ENCODE measurements at regions not wholly inside any gene's neighbourhood (a gene's known extent, or its start where the extent isn't known, plus 50 kb on each side); places are given as distances from the start of the nearest gene placed in this dataset.

DNA sequence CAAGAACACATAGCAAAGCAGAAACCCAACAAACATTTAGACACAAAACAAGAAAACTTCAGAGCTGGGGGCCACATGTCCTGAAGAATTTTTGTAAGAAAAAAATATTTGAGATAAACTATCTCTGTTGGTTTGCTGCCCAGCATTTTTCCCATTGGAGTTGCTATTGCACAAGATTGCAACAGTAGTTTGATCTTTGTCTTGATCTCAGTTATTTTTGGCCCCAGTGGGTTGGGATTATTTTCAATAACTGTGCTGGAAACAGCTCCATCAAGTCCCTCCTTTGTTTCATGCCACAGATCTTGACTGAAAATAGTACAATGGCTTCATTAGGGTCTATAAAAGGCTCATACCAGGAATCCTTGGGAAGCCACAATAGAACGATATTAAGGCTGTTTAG is 103.8 kb upstream of the RAI2 start:
- Histone ChIP-seq H3K4me3 (ENCODE audit: low read depth in 1 of 3, low read length in 3 of 3) (no peak overlapping the region), H3K27ac (ENCODE audit: low read depth in 1 of 2, low read length in 2 of 2) (no peak overlapping the region), H3K9me3 (ENCODE audit: control insufficient read depth in 4 of 4, low read length in 3 of 4) (no peaks in the 10 kb centered on the region), H3K4me1 (ENCODE audit: control insufficient read depth in 4 of 4, insufficient read depth in 4 of 4, low read length in 3 of 4) (peaks cover 0 to 12% (median 6%) of the 10 kb centered on the region in 4 donors), H3K9ac (ENCODE audit: low read depth in 1 of 2, low read length in 2 of 2) (no peak overlapping the region), H3K36me3 (ENCODE audit: control insufficient read depth in 4 of 4, insufficient read depth in 3 of 4, low read depth in 1 of 4, low read length in 3 of 4) (no peaks in the 10 kb centered on the region), H3K27me3 (ENCODE audit: control insufficient read depth in 4 of 4, insufficient read depth in 4 of 4, low read length in 3 of 4) (no peaks in the 10 kb centered on the region)
- WGBS, result 82% methylated on average over 1 of the region's 1 CpG
- TF ChIP-seq SP1 (IDR thresholded peaks at IDR 0.05) (no peak), NR2F2 (IDR thresholded peaks at IDR 0.05) (no peak), RAD21 (IDR thresholded peaks at IDR 0.05) (no peak), TAF1 (conservative IDR thresholded peaks at IDR 0.05) (no peak), GABPA (IDR thresholded peaks at IDR 0.05 in 1 of 2, conservative IDR thresholded peaks at IDR 0.05 in 1 of 2) (no peak), FOXA2 (IDR thresholded peaks at IDR 0.05) (no peak), FOXA1 (IDR thresholded peaks at IDR 0.05) (no peak), HNF4A (conservative IDR thresholded peaks at IDR 0.05) (peak; percentile 39 to 51), YY1 (IDR thresholded peaks at IDR 0.05) (no peak), HNF4G (IDR thresholded peaks at IDR 0.05) (no peak), RXRA (IDR thresholded peaks at IDR 0.05) (peak in 1 of 2 donors; percentile 7), EGR1 (IDR thresholded peaks at IDR 0.05; ENCODE audit: low read depth in 2 of 2) (no peak)
- TF ChIP-seq, protein P1, sequence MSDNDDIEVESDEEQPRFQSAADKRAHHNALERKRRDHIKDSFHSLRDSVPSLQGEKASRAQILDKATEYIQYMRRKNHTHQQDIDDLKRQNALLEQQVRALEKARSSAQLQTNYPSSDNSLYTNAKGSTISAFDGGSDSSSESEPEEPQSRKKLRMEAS (IDR thresholded peaks at IDR 0.05), result no peak
- TF ChIP-seq, protein P2, sequence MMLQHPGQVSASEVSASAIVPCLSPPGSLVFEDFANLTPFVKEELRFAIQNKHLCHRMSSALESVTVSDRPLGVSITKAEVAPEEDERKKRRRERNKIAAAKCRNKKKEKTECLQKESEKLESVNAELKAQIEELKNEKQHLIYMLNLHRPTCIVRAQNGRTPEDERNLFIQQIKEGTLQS (IDR thresholded peaks at IDR 0.05), result no peak
- TF ChIP-seq, protein P3, sequence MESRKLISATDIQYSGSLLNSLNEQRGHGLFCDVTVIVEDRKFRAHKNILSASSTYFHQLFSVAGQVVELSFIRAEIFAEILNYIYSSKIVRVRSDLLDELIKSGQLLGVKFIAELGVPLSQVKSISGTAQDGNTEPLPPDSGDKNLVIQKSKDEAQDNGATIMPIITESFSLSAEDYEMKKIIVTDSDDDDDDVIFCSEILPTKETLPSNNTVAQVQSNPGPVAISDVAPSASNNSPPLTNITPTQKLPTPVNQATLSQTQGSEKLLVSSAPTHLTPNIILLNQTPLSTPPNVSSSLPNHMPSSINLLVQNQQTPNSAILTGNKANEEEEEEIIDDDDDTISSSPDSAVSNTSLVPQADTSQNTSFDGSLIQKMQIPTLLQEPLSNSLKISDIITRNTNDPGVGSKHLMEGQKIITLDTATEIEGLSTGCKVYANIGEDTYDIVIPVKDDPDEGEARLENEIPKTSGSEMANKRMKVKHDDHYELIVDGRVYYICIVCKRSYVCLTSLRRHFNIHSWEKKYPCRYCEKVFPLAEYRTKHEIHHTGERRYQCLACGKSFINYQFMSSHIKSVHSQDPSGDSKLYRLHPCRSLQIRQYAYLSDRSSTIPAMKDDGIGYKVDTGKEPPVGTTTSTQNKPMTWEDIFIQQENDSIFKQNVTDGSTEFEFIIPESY (IDR thresholded peaks at IDR 0.05), result no peak
- TF ChIP-seq, protein P4, sequence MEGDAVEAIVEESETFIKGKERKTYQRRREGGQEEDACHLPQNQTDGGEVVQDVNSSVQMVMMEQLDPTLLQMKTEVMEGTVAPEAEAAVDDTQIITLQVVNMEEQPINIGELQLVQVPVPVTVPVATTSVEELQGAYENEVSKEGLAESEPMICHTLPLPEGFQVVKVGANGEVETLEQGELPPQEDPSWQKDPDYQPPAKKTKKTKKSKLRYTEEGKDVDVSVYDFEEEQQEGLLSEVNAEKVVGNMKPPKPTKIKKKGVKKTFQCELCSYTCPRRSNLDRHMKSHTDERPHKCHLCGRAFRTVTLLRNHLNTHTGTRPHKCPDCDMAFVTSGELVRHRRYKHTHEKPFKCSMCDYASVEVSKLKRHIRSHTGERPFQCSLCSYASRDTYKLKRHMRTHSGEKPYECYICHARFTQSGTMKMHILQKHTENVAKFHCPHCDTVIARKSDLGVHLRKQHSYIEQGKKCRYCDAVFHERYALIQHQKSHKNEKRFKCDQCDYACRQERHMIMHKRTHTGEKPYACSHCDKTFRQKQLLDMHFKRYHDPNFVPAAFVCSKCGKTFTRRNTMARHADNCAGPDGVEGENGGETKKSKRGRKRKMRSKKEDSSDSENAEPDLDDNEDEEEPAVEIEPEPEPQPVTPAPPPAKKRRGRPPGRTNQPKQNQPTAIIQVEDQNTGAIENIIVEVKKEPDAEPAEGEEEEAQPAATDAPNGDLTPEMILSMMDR (IDR thresholded peaks at IDR 0.05; ENCODE audit: low read depth, low read length, missing input control), result no peak
- no peak for DNase-seq (ENCODE audit: low spot score)

DNA sequence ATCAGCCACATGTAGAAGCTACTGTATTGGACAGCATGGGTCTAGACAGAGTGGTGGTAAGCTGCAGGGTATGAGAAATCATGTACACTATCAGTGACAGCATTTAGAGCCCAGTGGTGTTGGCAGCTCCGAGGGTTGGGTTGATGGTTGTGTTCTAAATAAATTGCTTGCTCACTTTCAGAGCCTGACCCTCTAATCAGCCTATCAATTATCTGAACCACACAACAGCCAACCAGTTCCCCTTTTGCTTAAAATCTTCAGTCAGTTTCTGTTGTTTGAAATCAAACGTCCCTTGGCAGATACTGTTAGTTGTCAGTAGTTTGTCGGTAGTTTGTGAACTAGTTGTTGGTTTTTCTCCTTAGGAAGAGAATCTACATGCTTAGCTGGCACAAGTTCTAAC is 99.8 kb upstream of the RAI2 start:
- no peak overlapping the region for H3K4me3 ChIP-seq (ENCODE audit: low read depth in 1 of 3, low read length in 3 of 3)
- peaks cover 0 to 4% (median 3%) of the 10 kb centered on the region in 4 donors for H3K4me1 ChIP-seq (ENCODE audit: control insufficient read depth in 4 of 4, insufficient read depth in 4 of 4, low read length in 3 of 4)
- no peaks in the 10 kb centered on the region for H3K9me3 ChIP-seq (ENCODE audit: control insufficient read depth in 4 of 4, low read length in 3 of 4)
- DNase-seq (ENCODE audit: low spot score), result no peak
- no peak overlapping the region for H3K27ac ChIP-seq (ENCODE audit: low read depth in 1 of 2, low read length in 2 of 2)
- H3K27me3 ChIP-seq (ENCODE audit: control insufficient read depth in 4 of 4, insufficient read depth in 4 of 4, low read length in 3 of 4), result peaks cover 0 to 3% (median 0%) of the 10 kb centered on the region in 4 donors
- WGBS, result 68% methylated on average over 3 of the region's 3 CpGs
- no peak overlapping the region for H3K9ac ChIP-seq (ENCODE audit: low read depth in 1 of 2, low read length in 2 of 2)
- no peaks in the 10 kb centered on the region for H3K36me3 ChIP-seq (ENCODE audit: control insufficient read depth in 4 of 4, insufficient read depth in 3 of 4, low read depth in 1 of 4, low read length in 3 of 4)
- TF ChIP-seq HNF4G (IDR thresholded peaks at IDR 0.05) (no peak), RAD21 (IDR thresholded peaks at IDR 0.05) (no peak), YY1 (IDR thresholded peaks at IDR 0.05) (no peak), GABPA (IDR thresholded peaks at IDR 0.05 in 1 of 2, conservative IDR thresholded peaks at IDR 0.05 in 1 of 2) (no peak), RXRA (IDR thresholded peaks at IDR 0.05) (no peak), HNF4A (conservative IDR thresholded peaks at IDR 0.05) (no peak), EGR1 (IDR thresholded peaks at IDR 0.05; ENCODE audit: low read depth in 2 of 2) (no peak), TAF1 (conservative IDR thresholded peaks at IDR 0.05) (no peak), NR2F2 (IDR thresholded peaks at IDR 0.05) (no peak), FOXA2 (IDR thresholded peaks at IDR 0.05) (no peak), FOXA1 (IDR thresholded peaks at IDR 0.05) (no peak)
- TF ChIP-seq, protein P3 (IDR thresholded peaks at IDR 0.05), result no peak
- TF ChIP-seq, protein P4 (IDR thresholded peaks at IDR 0.05; ENCODE audit: low read depth, low read length, missing input control), result no peak
- TF ChIP-seq, protein P5, sequence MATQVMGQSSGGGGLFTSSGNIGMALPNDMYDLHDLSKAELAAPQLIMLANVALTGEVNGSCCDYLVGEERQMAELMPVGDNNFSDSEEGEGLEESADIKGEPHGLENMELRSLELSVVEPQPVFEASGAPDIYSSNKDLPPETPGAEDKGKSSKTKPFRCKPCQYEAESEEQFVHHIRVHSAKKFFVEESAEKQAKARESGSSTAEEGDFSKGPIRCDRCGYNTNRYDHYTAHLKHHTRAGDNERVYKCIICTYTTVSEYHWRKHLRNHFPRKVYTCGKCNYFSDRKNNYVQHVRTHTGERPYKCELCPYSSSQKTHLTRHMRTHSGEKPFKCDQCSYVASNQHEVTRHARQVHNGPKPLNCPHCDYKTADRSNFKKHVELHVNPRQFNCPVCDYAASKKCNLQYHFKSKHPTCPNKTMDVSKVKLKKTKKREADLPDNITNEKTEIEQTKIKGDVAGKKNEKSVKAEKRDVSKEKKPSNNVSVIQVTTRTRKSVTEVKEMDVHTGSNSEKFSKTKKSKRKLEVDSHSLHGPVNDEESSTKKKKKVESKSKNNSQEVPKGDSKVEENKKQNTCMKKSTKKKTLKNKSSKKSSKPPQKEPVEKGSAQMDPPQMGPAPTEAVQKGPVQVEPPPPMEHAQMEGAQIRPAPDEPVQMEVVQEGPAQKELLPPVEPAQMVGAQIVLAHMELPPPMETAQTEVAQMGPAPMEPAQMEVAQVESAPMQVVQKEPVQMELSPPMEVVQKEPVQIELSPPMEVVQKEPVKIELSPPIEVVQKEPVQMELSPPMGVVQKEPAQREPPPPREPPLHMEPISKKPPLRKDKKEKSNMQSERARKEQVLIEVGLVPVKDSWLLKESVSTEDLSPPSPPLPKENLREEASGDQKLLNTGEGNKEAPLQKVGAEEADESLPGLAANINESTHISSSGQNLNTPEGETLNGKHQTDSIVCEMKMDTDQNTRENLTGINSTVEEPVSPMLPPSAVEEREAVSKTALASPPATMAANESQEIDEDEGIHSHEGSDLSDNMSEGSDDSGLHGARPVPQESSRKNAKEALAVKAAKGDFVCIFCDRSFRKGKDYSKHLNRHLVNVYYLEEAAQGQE (IDR thresholded peaks at IDR 0.05), result no peak
- TF ChIP-seq, protein P2 (IDR thresholded peaks at IDR 0.05), result no peak
- TF ChIP-seq, protein P1 (IDR thresholded peaks at IDR 0.05), result no peak
